Suprapubic skin (tissue), 4 donors: ENCODE measurements at regions not wholly inside any gene's neighbourhood (a gene's known extent, or its start where the extent isn't known, plus 50 kb on each side); places are given as distances from the start of the nearest gene placed in this dataset.

Source experiments
- EP300 ChIP-seq: sonication (generic); formaldehyde crosslinking; IDR thresholded peaks from one replicate; pipeline ENCODE4 v1.6.1; 2017; ENCODE audit warnings: antibody characterized with exemption
- POLR2AphosphoS5 ChIP-seq, 3 donors: sonication (generic); formaldehyde crosslinking; IDR thresholded peaks; one replicate each; pipeline ENCODE4 v1.6.1; 2017; ENCODE audit warnings: antibody characterized with exemption in 3 of 3
- TF ChIP-seq, protein P1 (sequence below), 2 donors: fragments of 200-600 bp in 1 of 2; fragments of 450-650 bp in 1 of 2; sonication (generic) in 1 of 2; IDR thresholded peaks; one replicate each; pipeline ENCODE4 v1.5.1; 2016 to 2019; ENCODE audit warnings: antibody characterized with exemption in 2 of 2, mild to moderate bottlenecking in 1 of 2, moderate library complexity in 1 of 2

DNA sequence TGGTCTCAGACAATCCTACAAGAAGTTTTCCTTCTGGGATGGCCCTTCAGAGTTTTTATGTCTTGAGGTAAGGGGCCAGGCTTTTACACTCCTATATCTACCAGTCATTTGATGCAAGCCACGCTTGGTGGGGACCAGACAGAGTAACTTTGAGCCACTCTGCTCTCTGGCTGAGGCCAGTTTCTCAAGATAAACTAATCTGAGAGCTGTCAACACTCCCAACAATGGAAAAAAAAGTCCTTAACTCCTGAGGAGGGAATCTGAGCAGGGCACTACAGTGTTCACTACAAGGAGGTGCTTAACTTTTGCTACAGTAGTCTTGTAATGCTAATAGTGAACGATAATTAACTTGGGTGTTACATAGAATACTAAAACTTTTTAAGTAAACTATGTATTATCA lies 62.7 kb downstream of the MRPS30 start:
- TF ChIP-seq, protein P1, sequence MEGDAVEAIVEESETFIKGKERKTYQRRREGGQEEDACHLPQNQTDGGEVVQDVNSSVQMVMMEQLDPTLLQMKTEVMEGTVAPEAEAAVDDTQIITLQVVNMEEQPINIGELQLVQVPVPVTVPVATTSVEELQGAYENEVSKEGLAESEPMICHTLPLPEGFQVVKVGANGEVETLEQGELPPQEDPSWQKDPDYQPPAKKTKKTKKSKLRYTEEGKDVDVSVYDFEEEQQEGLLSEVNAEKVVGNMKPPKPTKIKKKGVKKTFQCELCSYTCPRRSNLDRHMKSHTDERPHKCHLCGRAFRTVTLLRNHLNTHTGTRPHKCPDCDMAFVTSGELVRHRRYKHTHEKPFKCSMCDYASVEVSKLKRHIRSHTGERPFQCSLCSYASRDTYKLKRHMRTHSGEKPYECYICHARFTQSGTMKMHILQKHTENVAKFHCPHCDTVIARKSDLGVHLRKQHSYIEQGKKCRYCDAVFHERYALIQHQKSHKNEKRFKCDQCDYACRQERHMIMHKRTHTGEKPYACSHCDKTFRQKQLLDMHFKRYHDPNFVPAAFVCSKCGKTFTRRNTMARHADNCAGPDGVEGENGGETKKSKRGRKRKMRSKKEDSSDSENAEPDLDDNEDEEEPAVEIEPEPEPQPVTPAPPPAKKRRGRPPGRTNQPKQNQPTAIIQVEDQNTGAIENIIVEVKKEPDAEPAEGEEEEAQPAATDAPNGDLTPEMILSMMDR (IDR thresholded peaks at IDR 0.05): no peak
- TF ChIP-seq EP300 (no peak), POLR2AphosphoS5 (IDR thresholded peaks at IDR 0.05) (no peak)
